Fibroblast of the conjunctiva (primary cell): ENCODE measurements at regions not wholly inside any gene's neighbourhood (a gene's known extent, or its start where the extent isn't known, plus 50 kb on each side); places are given as distances from the start of the nearest gene placed in this dataset.

Source experiments
- DNase-seq: peaks from one replicate; pipeline ENCODE4 v3.0.0-alpha.2; 2010; ENCODE audit warnings: low read depth

DNA sequence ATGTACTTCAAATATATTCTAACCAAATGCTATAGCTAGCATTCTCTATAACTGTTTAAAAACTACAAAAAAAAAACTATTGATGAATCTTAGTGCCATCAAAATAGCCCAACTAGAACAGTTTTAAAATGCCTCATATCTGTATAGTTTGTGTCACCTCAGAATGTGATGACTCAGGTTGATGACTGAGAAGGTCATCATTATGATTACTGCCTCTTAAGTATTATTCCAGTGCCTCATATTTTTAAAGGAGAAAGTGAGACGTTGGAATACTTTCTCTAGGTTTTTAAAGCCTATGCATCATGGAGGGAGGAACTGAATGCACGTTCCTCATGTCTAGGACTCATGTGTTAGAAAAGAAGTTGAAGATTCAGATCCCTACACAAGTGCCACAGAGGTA, 88.2 kb downstream of the TMA16 start:
- no peak for DNase-seq

DNA sequence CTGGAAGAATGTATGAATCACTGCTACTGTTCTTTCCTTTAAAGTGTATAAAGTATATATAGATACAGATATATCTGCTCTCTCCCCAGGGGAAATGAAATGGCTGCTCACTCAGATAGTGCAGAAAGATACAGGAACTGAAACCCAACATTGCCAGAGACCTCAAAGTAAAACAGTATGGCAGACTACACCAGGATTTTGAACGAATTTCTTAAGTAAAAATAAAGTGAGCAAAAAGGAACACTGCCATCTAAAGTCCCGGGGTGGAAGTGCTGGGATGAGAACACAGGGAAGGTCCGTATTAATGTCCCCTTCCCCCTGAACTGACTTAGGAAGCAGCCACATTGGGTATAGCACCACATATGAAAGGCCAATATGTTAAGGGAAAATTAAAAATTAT, 93.4 kb downstream of the TMA16 start:
- no peak for DNase-seq

GRCh38 chr4:163588532-163588931, 94.0 kb downstream of the TMA16 start:
- no peak for DNase-seq

- DNase-seq: no peak
Observed at GRCh38 chr4:163590103-163590502, 95.6 kb downstream of the TMA16 start.

- no peak for DNase-seq
Observed at GRCh38 chr4:163590619-163591264, 96.3 kb downstream of the TMA16 start.

- no peak for DNase-seq
Observed at GRCh38 chr4:163591614-163592020, 97.1 kb downstream of the TMA16 start.

DNA sequence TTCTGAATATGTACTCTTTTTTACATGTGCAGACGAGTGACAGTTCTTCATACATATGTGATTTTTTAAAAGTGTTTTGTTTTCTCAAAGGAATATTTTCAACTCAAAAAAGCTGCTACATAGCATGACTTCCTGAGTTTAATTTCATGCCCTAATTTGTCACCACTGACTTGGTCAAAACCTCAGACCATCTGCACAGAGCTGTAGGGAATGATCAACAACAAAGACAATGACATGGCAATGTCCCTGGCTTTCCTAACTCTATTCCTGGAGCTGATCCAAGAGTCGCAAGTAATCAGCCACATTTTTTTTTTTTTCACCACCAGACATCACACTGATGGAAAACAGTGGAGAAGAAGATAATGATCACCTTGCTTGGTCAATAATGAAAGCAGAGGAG, 97.7 kb downstream of the TMA16 start:
- DNase-seq: no peak

GRCh38 chr4:163595580-163595979, 101.1 kb downstream of the TMA16 start:
- DNase-seq: no peak

- no peak for DNase-seq
Observed at GRCh38 chr4:163598028-163598427, 103.5 kb downstream of the TMA16 start.

GRCh38 chr4:163598489-163598888, 104.0 kb downstream of the TMA16 start:
- DNase-seq: no peak

GRCh38 chr4:163600727-163601126, 106.2 kb downstream of the TMA16 start:
- DNase-seq: no peak

DNA sequence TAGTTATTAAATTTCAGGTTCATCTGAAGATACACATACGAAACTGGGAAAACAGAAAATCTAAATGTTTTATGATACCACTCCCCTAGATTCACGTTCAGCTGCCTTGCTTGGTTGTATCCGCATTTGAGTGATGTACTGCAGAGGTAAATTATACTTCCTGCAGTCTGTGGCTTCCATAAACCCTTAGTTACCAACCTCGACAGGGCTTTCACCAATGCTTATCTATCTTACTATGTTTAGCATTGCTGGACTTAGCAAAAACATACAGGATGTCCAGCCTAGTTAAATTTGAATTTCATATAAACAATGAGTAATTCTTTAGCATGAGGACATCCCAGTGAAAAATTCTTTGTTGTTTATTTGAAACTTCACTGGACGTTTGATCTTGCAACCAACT, 108.8 kb downstream of the TMA16 start:
- DNase-seq: no peak

GRCh38 chr4:163606896-163607691, 112.6 kb downstream of the TMA16 start:
- DNase-seq: no peak

GRCh38 chr4:163609019-163609418, 114.5 kb downstream of the TMA16 start:
- DNase-seq: no peak

DNA sequence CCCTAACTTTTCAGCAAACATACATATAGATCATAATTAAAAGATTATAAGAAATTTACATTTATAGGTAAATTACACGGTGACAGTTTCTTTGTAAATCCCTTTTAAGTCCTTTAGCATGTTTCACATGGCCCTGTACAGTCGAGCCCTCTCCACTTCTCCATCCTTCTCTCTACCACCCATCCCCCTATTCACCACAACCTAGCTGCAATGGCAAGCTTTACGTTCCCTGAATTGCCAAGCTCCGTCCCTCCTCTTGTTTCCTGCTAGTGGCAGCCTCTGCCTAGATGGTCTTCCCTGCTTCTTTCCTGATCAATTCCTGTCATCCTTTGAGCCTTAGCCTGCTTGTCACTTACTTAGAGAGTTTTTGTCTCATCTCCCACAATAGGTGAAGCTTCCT, 116.2 kb downstream of the TMA16 start:
- no peak for DNase-seq

- DNase-seq: no peak
Observed at GRCh38 chr4:163611182-163611581, 116.7 kb downstream of the TMA16 start.

DNA sequence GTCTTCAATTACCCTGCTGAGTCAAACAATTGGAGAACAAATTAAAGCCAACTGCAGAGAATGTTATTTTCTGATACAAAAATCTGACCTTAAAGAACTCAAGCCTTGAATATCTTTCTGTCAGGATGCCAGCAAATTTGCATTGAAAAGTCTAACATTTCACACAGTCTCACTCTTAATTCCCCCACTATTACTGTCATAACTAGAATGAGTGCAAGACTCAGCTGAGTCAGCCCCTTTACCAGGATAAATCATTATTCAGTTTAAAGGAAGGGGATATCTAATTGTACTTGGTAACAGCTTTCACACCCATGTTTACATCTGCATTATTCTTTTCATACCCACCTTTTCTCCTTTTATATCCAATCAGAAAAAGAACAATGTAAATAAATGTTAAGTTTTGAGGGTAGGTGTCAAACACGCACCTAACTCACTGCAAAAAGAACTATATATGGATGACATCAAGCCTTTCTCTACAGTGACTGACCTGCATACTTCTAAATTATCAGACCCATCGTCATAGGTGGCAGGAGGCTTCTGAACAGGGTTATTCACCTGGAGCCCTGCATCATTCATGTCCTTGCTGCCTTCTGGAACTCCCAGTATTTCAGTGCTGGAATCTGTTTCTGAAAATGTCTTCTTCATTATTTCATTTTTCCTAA, 117.4 kb downstream of the TMA16 start:
- DNase-seq: no peak

DNA sequence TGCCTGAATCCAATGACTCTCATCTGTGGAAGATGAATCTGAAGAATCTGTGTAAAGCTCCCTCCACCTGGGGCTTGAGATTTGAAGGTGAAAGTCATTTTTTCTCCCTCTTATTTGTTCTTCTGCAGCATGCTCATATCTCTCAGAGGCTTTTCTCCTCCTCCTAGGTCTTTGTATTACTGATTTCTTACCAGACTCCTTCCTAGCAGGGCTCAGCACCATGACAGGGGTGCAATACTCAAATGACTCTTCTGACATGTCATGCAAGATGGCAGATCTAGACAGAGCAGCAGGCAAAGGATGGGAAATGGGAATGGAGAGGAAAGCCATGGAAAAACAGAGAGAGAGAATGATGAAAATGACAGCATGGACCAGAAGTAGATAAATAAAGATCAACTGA, 118.3 kb downstream of the TMA16 start:
- no peak for DNase-seq

DNA sequence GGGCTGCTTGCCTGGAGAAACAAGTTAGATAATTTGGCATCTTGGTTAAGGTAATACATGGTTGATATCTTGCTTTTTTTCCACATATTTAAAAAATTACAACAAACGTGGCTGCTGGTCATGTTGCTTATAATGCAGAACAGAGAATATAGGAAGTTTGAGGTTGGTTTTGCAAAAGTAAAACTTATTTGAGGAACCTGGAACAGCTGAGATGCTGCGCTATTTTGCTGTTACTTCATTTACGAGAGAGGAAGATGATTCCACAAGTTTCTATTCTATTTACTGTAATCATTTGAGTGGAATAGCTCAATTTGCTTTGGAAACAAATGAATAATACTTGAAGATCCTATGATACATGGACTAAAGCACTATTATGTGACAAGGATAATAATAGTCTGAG, 118.9 kb downstream of the TMA16 start:
- no peak for DNase-seq

GRCh38 chr4:163614866-163615265, 120.4 kb downstream of the TMA16 start:
- no peak for DNase-seq

- DNase-seq: no peak
Observed at GRCh38 chr4:163618845-163619244, 124.4 kb downstream of the TMA16 start.

DNA sequence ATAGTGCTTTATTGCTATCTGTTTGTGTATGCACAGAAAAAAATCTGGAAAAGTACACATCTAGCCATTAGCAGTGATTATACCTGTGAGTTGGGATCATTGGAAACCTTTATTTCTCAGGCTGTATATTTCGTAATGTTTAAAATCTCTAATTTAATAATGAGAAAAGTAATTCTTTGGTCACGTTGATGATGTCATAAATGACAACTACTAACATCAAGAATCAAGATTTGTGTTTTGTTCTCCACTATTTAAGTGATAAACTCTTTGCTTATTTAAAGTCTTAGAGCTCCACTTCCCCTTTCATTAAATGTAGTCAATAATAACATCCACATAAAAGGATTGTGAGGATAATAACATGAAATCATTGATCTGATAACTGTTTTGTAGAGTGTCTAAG, 126.2 kb downstream of the TMA16 start:
- no peak for DNase-seq

GRCh38 chr4:163621821-163622220, 127.3 kb downstream of the TMA16 start:
- DNase-seq: no peak
